ENCODE measurements at regions not wholly inside any gene's neighbourhood (a gene's known extent, or its start where the extent isn't known, plus 50 kb on each side); places are given as distances from the start of the nearest gene placed in this dataset.

- no peak overlapping the region for H3K4me3 ChIP-seq
- no peaks in the 10 kb centered on the region for H3K4me1 ChIP-seq
- no peaks in the 10 kb centered on the region for H3K27me3 ChIP-seq
- H3K27ac ChIP-seq: no peak overlapping the region
- no peaks in the 10 kb centered on the region for H3K9me3 ChIP-seq
- no peaks in the 10 kb centered on the region for H3K36me3 ChIP-seq
- DNase-seq: no peak
- TF ChIP-seq CTCF (IDR thresholded peaks at IDR 0.05): no peak
- intact Hi-C loops (cut with DNase I; ENCODE audit: low total_unique reads): no loop called here
These were observed 246.6 kb downstream of the MN1 start for GRCh38 chr22:27554841-27555456.

GRCh38 chr22:27556371-27556770, 245.2 kb downstream of the MN1 start:
- Histone ChIP-seq H3K36me3 (no peaks in the 10 kb centered on the region), H3K27ac (no peak overlapping the region), H3K27me3 (no peaks in the 10 kb centered on the region), H3K4me1 (no peaks in the 10 kb centered on the region), H3K9me3 (no peaks in the 10 kb centered on the region), H3K4me3 (no peak overlapping the region)
- no peak for TF ChIP-seq CTCF (IDR thresholded peaks at IDR 0.05)
- DNase-seq: no peak
- intact Hi-C loops (cut with DNase I; ENCODE audit: low total_unique reads): no loop called here

- TF ChIP-seq CTCF (IDR thresholded peaks at IDR 0.05): no peak
- Histone ChIP-seq H3K4me1 (no peaks in the 10 kb centered on the region), H3K27me3 (no peaks in the 10 kb centered on the region), H3K36me3 (no peaks in the 10 kb centered on the region), H3K4me3 (no peak overlapping the region), H3K9me3 (no peaks in the 10 kb centered on the region), H3K27ac (no peak overlapping the region)
- DNase-seq: no peak
- intact Hi-C loops (cut with DNase I; ENCODE audit: low total_unique reads): no loop called here
These were observed 244.1 kb downstream of the MN1 start for GRCh38 chr22:27557286-27558008.

GRCh38 chr22:27558658-27559371, 242.7 kb downstream of the MN1 start:
- Histone ChIP-seq H3K27me3 (no peaks in the 10 kb centered on the region), H3K4me1 (no peaks in the 10 kb centered on the region), H3K4me3 (no peak overlapping the region), H3K36me3 (no peaks in the 10 kb centered on the region), H3K9me3 (no peaks in the 10 kb centered on the region), H3K27ac (no peak overlapping the region)
- no peak for DNase-seq
- intact Hi-C loops (cut with DNase I; ENCODE audit: low total_unique reads): no loop called here
- no peak for TF ChIP-seq CTCF (IDR thresholded peaks at IDR 0.05)

GRCh38 chr22:27560781-27561180, 240.8 kb downstream of the MN1 start:
- no peak overlapping the region for H3K27ac ChIP-seq
- no peak for DNase-seq
- H3K4me3 ChIP-seq: no peak overlapping the region
- no peak for TF ChIP-seq CTCF (IDR thresholded peaks at IDR 0.05)
- H3K4me1 ChIP-seq: no peaks in the 10 kb centered on the region
- intact Hi-C loops (cut with DNase I; ENCODE audit: low total_unique reads): no loop called here
- peaks cover 0 to 5% of the 10 kb centered on the region in 2 donors for H3K27me3 ChIP-seq
- H3K36me3 ChIP-seq: no peaks in the 10 kb centered on the region
- H3K9me3 ChIP-seq: peaks cover 0 to 5% (median 0%) of the 10 kb centered on the region in 3 donors

Measured in tibial artery (tissue), 4 donors.